SKM-1 (cell line): ENCODE measurements at regions not wholly inside any gene's neighbourhood (a gene's known extent, or its start where the extent isn't known, plus 50 kb on each side); places are given as distances from the start of the nearest gene placed in this dataset.
"Not testable (repeated sequence)": the region's sequence is repeated elsewhere in the genome, so short reads cannot be mapped to it uniquely, and the experiment has no call there.

Experiments used
- DNase-seq: peaks from one replicate; lab custom pipeline; 2025; ENCODE audit not compliant: unreplicated experiment; lab: John Stamatoyannopoulos, UW

DNA sequence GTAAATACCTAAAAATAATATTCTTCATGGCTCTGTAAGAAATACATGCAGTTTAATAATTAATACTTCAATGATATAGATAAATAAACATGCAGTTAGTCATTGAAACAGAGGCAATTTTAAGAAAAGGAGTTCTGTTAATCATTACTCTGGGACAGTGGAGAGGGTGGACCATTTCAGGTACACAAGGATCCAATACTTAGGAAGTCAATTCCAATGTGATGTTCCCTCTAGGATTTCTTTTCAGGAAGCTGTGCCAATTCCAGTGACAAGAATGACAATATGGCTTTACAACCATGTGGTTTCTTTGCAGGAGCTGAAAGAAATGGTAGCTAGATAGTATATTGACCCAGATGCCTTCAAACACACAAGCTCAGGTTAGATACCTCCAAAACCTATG is 175.8 kb upstream of the NETO1 start:
- DNase-seq, result no peak

DNA sequence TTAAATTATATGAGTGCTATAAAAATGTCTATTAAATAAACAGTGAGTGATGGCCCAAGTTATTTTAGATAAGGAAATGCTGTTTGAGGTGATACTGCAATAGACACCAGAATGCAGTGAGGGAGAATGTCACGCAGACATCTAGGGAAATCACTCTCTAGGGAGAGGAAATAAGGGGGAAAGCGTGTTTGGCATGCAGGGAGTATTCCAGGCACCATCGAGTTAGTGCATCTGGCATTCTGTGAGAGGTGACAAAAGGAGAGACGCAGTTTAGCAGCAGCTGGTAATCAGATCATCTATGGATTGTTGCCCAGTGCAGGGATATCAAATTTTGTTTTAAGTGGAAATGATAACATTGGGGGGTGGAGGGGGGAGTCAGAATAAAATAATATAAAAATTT is 175.4 kb upstream of the NETO1 start:
- no peak for DNase-seq

DNA sequence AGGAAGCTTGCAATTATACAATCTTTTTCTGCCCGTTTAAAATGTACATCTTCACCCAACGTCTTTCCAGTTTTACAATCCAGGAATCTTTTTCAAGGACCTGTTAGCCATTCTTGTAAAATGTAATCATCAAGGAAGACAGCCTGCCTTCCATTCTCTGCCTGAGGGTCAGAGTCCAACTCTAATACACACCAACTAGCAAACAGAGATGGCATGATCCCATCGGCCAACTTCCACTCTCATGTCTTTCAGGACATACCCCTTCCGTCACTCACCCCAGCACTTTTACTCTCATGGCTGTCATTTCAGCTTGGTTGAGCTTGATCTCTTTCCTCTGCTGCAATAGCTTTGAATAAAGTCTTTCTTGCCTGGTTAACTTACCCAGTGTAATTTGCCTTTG is 172.5 kb upstream of the NETO1 start:
- no peak for DNase-seq

DNA sequence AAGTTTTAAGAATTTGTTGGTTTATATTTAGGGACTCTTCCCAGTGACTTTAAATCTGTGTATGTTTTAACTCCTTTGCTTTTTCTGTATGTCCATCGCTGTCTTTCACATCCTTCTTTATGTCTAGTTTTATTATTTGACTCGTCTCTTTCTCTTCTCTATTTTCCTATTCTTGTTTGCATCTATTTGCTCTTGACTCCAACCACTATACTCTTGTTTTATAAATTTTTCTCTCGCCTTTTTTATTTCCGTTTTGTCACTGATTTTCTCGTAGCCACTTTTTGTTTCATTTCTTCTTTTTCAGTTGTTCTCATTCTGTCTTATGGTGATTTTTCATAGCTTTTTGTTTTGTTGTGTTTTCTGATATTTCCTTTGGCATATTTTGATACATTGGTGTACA is 170.5 kb upstream of the NETO1 start:
- DNase-seq, result no peak

DNA sequence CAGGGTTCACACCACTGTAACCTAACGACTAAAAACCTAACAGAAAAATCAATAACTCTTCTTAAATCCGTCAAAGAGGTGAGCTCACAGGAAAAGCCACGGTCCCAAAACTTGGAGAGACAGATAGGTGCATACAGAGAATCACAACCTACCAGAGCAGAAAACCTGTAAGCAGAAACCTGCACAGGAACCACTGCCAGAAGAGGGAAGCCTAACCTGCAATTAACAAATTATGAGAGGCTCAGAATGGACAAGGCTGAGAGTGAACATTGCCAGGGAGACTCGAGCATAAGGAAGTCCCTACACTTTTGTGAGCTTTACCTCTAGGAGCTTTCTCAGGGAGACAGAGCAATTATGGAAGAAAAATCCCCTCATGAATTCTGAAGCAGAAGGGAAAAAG is 156.2 kb upstream of the NETO1 start:
- no peak for DNase-seq

DNA sequence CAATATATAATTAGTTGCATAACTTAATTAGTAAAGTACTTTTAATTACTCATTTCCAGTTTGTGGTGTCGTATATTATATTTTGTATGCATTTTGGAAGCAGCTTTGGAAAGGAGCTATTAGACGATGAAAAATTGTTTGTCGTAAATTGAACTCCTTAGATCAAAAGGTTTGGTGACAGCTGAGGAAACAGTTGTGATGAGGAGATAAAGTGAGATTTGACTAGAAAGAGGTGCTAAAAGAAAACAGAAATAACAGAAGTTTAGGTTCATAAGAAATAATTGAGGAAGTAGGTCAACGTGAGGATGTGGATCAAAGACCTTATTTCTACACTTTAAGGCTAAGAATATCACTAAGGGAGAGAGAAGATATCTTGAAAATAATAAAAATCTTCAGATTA is 141.9 kb upstream of the NETO1 start:
- no peak for DNase-seq

DNA sequence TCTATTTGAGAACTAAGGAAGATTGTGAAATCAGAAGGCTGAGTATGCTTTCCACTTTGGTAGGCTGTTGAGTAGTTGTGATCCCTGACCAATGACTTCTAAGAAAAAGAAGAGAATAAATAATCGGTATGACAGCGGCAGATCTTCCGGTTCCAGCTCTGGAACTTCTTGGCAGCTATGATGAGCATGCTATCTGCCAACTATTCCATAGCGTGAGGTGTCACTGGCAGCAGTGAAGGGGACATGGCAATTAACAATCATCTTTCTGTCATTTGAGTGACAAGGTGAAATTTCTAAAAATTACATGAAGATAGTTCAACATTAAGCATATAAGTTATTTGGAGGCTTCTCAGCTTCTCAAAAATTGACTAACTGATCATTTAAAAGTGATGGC is 140.1 kb upstream of the NETO1 start:
- no peak for DNase-seq

DNA sequence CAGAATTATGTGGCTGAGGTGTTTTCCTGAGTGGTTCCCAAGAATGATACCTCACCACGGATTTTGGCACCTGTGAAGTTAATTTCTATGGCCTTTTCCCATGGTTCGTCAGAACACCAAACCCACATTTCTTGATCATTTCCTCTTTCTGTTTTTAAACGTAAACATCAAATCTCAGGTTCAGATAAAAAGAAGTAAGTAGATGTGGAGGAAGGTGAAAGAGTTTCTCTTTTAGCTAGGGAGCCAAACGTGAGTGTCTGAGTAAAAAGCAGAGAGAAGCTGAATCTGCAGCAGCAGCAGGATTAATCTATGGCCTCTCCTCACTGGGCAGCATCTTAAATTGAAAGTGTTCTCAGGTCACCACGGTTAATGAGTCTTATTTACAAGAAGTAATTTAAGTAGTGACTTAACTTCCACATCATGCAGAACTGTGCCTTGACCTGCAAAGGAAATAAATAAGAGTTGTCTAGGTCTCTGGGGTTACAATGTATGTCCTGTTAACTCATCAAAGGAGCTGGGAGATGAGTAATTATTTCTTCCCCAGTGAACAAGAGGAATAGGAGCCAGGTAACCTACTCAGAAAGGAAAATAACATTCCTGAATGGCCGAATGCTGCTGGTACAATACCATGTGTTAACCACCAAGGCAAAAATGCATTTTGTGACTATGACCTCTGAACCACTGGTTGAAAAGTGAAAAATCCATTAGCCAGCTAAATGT is 139.6 kb upstream of the NETO1 start:
- no peak for DNase-seq

DNA sequence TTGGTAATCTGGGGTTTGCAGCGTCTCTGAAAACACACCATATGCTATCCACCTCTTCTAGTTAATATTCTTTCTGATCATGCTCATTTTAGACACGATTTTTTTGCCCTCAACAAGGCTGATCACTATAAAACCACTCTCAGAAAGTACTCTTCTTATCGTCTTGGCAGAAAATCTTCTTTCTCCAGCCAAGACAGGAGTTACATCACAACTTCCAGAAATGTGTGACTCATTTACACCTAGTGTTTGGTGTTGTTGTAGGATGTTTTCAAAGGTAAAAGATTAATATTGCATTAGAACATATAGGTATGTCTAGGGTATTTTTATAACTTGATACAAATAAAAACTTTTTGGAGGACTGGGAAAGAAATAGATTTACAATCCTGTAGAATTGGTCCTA is 138.5 kb upstream of the NETO1 start:
- DNase-seq, result no peak

DNA sequence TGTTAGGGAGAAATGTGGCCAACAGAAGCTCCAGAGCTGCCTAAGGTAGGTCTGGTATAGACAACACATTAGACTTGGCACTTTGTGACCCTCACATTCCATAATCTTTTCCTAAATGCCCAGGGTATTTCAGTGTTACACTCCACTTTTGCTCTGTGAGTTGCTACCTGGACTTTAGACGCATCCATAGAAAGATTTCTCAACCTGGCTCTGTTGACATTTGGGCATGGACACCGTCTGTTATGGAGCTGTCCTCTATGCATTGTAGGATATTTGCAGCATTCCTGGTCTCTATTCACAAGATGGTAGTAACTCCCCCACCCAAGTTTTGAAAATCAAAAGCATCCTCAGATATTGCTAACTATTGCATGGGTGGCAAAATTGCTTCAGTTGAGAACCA is 136.5 kb upstream of the NETO1 start:
- no peak for DNase-seq

DNA sequence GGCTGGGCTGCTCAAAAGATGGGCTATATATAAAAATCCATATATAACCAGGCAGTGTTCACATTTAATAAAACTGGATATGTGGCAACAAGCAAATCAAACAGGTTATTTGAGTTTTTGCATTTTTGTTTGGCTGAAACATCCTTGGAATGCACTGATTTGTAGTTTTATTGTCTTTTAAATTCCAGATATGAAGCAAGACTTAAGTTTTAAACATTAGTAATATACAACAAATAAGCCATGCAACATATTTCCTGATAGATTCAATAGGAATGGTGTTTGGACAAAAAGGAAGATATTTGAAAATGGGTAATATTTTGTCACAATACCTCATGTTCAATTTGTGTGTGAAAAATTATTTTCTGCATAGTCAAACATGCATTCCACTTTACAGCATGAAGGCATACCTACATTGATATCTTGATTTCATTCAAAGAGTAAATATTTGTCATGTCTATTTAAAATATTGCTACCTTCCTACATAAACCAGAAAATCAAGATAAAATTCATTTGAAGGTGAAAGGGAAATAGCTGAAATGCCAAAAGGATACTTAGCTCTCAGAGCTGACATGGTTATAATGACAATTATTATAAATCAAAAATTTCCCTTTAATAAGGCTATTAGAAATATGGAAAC is 132.3 kb upstream of the NETO1 start:
- no peak for DNase-seq

DNA sequence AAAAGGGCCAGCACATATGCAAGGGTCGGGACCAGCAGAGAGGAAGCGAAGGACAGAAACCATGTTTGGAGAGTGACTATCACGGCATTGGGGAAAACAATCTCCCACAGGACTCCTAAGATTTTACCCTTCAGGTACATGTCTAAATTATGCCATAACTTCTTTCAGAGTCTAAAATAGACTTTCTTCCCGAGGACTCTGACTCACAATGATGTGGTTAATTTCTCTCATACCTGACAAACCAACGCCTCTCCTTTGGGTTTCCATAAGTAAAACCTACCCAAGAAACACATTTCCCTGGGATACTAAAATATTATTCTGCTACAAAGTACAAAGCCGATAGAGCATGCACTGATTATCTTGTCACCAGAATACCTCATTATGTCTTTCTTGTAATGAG is 127.8 kb upstream of the NETO1 start:
- DNase-seq, result no peak

DNA sequence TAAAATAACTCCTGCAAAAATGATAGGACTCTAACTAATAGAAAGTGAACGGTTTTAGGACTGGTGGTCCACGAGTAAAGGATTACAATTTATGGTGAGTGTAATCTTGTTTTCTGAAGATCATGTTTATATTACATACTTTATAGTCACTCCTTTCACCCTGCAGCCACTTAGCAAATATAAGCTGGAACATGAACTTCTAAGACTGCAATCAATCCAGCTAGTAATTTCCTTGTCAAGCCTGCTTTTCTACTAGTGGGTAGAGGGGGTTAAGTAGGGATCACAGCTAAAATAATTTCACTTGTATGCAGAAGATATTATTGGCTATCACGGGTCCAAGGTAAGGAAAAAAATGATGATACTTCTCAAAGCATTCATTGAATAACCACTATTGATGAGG is 125.5 kb upstream of the NETO1 start:
- no peak for DNase-seq

DNA sequence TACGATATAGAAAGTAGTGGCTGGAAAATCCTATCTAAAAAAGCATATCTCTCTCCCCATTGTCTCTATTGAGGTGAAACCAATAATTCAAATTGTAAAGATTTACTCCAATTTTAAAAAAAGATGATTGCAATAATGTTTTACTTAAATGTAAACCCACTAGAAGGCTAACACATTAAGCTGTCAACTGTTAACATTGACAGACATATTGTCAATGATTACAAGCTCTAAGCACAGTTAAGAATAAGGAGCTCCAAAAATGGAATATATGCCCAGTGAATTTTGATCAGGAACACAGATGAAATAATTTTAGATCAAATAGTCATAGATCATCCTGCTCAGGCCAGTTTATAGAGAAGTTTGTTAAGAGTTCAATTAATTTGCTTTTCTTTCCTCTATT is 123.6 kb upstream of the NETO1 start:
- DNase-seq, result no peak

DNA sequence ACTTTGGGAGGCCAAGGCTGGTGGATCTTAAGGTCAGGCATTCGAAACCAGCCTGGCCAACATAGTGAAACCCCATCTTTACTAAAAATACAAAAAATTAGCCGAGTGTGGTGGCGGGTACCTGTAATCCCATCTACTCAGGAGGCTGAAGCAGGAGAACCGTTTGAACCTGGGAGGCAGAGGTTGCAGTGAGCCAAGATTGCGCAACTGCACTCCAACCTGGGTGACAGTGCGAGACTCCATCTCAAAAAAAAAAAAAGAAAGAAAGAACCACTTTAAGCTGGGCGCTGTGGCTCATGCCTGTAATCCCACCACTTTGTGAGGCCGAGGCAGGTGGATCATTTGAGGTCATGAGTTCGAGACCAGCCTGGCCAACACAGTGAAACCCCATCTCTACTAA is 119.8 kb upstream of the NETO1 start:
- DNase-seq, result not testable (repeated sequence)

DNA sequence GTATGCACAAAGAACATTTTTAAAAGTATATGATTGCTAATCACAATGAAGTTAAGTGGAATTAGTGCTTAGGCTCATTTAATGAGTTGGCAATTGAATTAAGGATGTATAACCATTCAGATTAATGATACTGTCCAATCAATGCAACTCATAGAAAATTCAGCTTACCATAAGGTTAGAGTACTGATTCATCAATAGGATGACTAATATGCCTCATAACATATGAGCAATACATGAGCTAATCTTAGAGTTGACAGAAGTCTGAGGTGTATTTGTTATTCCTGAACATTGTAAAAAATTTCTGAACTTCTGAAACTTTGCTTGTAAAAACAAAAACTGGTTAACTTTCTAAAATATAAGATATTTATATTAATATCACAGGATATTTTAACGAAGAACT is 118.3 kb upstream of the NETO1 start:
- no peak for DNase-seq

DNA sequence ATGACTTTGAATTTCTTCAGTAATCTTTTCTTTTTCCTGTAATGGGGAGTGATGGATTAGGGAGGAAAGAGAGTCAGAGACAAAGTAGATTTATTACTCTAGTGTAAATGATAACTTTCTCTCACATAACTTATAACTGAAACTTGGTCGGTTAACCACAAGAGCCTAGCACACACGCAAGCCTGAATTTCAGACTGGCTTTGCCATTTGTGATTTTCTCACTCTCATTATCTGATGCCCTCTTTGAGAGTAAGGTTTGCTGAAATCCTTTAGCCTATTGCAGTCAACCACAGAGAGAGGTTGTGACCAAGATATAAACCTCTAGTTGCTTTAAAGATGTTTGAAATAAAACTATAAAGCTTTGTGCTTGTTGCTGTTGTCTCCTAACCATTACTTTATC is 117.9 kb upstream of the NETO1 start:
- no peak for DNase-seq

DNA sequence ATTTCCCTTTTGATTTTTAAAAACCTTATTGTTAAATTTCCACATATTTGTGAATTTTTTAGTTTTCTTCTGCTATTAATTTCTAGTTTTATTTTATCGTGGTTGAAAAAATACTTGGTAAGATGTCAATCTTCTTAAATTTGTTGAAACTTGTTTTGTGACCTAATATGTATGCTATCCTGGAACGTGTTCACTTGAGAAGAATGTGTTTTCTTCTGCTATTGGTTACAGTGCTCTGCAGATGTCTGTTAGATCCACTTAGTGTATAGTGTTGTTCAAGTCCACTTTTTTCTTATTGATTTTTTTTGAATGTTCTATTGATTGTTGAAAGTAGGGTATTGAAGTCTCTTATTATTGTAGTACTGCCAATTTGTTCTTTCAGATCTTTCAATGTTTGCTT is 116.5 kb upstream of the NETO1 start:
- DNase-seq, result no peak

DNA sequence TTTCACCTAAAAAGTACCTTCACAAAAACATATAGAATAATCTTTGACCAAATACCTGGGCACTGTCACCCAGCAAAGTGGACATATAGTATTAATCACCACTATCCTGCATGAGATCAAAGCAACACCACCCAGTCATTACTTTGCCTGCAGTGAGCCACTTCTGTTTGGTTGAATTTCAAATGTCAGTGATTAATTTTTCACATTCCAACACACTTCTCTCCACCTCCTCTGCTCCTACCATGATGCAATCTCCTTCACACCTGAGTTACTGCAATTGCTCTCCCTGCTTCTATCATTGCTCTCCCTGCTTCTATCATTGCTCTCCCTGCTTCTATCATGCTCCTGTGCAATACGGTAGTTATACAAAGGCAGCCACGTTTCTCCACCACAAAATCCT is 106.1 kb upstream of the NETO1 start:
- DNase-seq, result no peak

DNA sequence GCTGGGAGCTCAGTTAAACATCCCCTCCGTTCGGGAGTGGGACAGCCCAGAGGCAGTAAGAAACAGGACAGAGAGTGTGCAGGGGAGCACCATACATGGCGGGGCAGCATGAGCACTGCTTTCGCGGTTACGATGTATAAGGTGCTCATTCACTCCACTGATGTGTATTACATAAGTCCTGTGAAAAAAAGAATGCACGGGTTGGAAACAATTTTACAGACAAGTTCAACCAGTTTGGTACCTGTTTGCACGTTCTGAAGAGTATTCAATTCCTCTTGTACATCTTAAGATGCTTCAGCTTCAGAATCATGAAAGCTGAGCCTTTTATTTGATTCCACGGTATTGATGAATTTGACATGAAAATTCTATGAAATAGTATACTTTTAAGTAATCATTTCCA is 97.8 kb upstream of the NETO1 start:
- no peak for DNase-seq

DNA sequence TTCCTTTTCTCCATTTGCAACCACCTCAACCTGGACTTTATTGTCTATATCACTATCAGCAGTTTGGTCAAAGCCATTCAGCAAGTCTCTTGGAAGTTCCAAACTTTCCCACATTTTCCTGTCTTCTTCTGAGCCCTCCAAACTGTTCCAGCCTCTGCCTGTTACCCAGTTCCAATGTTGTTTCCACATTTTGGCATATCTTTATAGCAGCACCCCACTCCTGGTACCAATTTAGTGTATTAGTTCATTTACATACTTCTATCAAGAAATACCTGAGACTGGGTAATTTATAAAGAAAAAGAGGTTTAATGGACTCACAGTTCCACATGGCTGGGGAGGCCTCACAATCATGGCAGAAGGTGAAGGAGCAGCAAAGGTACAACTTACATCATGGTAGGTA is 90.4 kb upstream of the NETO1 start:
- not testable (repeated sequence) for DNase-seq

DNA sequence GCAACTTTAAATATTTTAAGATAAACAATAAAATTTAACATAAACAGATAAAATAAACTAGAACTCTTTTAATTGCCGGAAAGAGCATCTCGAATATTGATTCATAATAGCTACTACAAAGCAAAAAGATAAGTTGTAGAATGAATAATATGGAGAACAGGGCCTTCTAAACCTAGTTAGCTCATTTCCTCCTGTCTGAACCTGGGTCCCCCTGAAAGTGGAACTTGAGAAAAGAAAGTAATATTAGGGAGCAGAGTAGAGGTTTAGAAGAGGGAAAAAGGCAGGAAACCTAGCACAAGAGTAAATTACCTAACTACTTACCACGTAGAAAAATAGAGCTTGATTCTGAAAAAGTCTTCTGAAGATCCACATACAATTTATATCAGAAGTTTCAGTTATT is 80.7 kb upstream of the NETO1 start:
- DNase-seq, result no peak

DNA sequence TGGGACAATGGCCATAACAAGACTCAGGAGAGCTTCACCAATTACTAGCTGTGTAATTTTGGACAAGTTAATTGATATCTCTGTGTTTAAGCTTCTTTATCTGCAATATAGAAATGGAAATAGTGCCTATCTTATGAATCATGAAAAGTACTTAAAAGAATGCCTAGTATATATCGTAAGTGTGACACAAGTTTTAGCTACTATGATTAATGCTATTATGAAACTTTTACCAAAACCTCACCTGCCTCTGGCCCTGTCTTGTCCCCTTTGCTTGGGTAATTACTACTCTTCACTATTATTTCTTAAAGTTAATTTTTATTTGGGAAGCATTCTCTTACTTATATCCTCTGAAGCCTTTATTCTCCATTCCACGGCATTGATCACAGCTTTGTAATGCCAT is 75.0 kb upstream of the NETO1 start:
- no peak for DNase-seq
